GM19324 (cell line): ENCODE measurements at regions not wholly inside any gene's neighbourhood (a gene's known extent, or its start where the extent isn't known, plus 50 kb on each side); places are given as distances from the start of the nearest gene placed in this dataset.
"Not testable (repeated sequence)": the region's sequence is repeated elsewhere in the genome, so short reads cannot be mapped to it uniquely, and the experiment has no call there.

Experiments
- ATAC-seq: cut with Tn5 transposase; IDR thresholded peaks from one replicate; pipeline ENCODE4 v1.9.1; 2021; ENCODE audit warnings: mild to moderate bottlenecking, moderate library complexity; ENCODE audit not compliant: unreplicated experiment, low FRiP score

- ATAC-seq = not testable (repeated sequence)
Observed at GRCh38 chr2:89756616-89757015, 1065.1 kb downstream of the RPIA start.

- not testable (repeated sequence) for ATAC-seq
Observed at GRCh38 chr2:89758332-89759026, 1067.0 kb downstream of the RPIA start.

GRCh38 chr2:89760762-89761161 is 1069.3 kb downstream of the RPIA start:
- not testable (repeated sequence) for ATAC-seq

GRCh38 chr2:89761171-89761570 is 1069.7 kb downstream of the RPIA start:
- not testable (repeated sequence) for ATAC-seq

GRCh38 chr2:89761863-89762262 is 1070.4 kb downstream of the RPIA start:
- ATAC-seq = not testable (repeated sequence)

- not testable (repeated sequence) for ATAC-seq
Observed at GRCh38 chr2:89762461-89763253, 1071.2 kb downstream of the RPIA start.

GRCh38 chr2:89763254-89763580 is 1071.7 kb downstream of the RPIA start:
- ATAC-seq = no peak

- ATAC-seq = no peak
Observed at GRCh38 chr2:89763581-89764485, 1072.4 kb downstream of the RPIA start.

GRCh38 chr2:89764571-89765360 is 1073.3 kb downstream of the RPIA start:
- not testable (repeated sequence) for ATAC-seq

- not testable (repeated sequence) for ATAC-seq
Observed at GRCh38 chr2:89765361-89765718, 1073.9 kb downstream of the RPIA start.

GRCh38 chr2:89766141-89766990 is 1074.9 kb downstream of the RPIA start:
- not testable (repeated sequence) for ATAC-seq

GRCh38 chr2:89767058-89767457 is 1075.6 kb downstream of the RPIA start:
- not testable (repeated sequence) for ATAC-seq

- ATAC-seq = no peak
Observed at GRCh38 chr2:89767572-89768435, 1076.3 kb downstream of the RPIA start.

GRCh38 chr2:89775885-89776284 is 1084.4 kb downstream of the RPIA start:
- no peak for ATAC-seq

GRCh38 chr2:89780318-89780717 is 1088.8 kb downstream of the RPIA start:
- no peak for ATAC-seq

- no peak for ATAC-seq
Observed at GRCh38 chr2:89781962-89782361, 1090.5 kb downstream of the RPIA start.

GRCh38 chr2:89784960-89785359 is 1093.5 kb downstream of the RPIA start:
- no peak for ATAC-seq

- ATAC-seq = not testable (repeated sequence)
Observed at GRCh38 chr2:89785528-89785927, 1094.1 kb downstream of the RPIA start.
